ENCODE measurements at regions not wholly inside any gene's neighbourhood (a gene's known extent, or its start where the extent isn't known, plus 50 kb on each side); places are given as distances from the start of the nearest gene placed in this dataset.
"Not testable (repeated sequence)": the region's sequence is repeated elsewhere in the genome, so short reads cannot be mapped to it uniquely, and the experiment has no call there.

GRCh38 chr6:120274547-120274946, 925.0 kb upstream of the MAN1A1 start:
- TF ChIP-seq ZFX (IDR thresholded peaks at IDR 0.05) (no peak), CTCF (conservative IDR thresholded peaks at IDR 0.05) (no peak)
- no peak overlapping the region for H3K27ac ChIP-seq

GRCh38 chr6:120273411-120273810, 923.9 kb upstream of the MAN1A1 start:
- no peak overlapping the region for H3K27ac ChIP-seq
- TF ChIP-seq CTCF (conservative IDR thresholded peaks at IDR 0.05) (no peak), ZFX (IDR thresholded peaks at IDR 0.05) (no peak)

GRCh38 chr6:120272038-120272437, 922.5 kb upstream of the MAN1A1 start:
- TF ChIP-seq CTCF (conservative IDR thresholded peaks at IDR 0.05) (no peak), ZFX (IDR thresholded peaks at IDR 0.05) (no peak)
- H3K27ac ChIP-seq: no peak overlapping the region

GRCh38 chr6:120268256-120268655, 918.7 kb upstream of the MAN1A1 start:
- H3K27ac ChIP-seq: not testable (repeated sequence)

- H3K27ac ChIP-seq: no peak overlapping the region
- TF ChIP-seq CTCF (conservative IDR thresholded peaks at IDR 0.05) (no peak), ZFX (IDR thresholded peaks at IDR 0.05) (no peak)
Measured at GRCh38 chr6:120262354-120262753, 912.8 kb upstream of the MAN1A1 start.

GRCh38 chr6:120260636-120261035, 911.1 kb upstream of the MAN1A1 start:
- no peak overlapping the region for H3K27ac ChIP-seq
- TF ChIP-seq ZFX (IDR thresholded peaks at IDR 0.05) (no peak), CTCF (conservative IDR thresholded peaks at IDR 0.05) (no peak)

- no peak overlapping the region for H3K27ac ChIP-seq
- no peak for TF ChIP-seq CTCF (conservative IDR thresholded peaks at IDR 0.05)
- TF ChIP-seq ZFX (IDR thresholded peaks at IDR 0.05): no peak
Measured at GRCh38 chr6:120254651-120255050, 905.1 kb upstream of the MAN1A1 start.

- TF ChIP-seq ZFX (IDR thresholded peaks at IDR 0.05): no peak
- TF ChIP-seq CTCF (conservative IDR thresholded peaks at IDR 0.05): no peak
Measured at GRCh38 chr6:120248451-120248850, 898.9 kb upstream of the MAN1A1 start.

More at GRCh38 chr6:120248451-120248850, 898.9 kb upstream of the MAN1A1 start:
- H3K27ac ChIP-seq: no peak overlapping the region

Measured in C4-2B (cell line).